ENCODE measurements at regions not wholly inside any gene's neighbourhood (a gene's known extent, or its start where the extent isn't known, plus 50 kb on each side); places are given as distances from the start of the nearest gene placed in this dataset.
"Not testable (repeated sequence)": the region's sequence is repeated elsewhere in the genome, so short reads cannot be mapped to it uniquely, and the experiment has no call there.

DNA sequence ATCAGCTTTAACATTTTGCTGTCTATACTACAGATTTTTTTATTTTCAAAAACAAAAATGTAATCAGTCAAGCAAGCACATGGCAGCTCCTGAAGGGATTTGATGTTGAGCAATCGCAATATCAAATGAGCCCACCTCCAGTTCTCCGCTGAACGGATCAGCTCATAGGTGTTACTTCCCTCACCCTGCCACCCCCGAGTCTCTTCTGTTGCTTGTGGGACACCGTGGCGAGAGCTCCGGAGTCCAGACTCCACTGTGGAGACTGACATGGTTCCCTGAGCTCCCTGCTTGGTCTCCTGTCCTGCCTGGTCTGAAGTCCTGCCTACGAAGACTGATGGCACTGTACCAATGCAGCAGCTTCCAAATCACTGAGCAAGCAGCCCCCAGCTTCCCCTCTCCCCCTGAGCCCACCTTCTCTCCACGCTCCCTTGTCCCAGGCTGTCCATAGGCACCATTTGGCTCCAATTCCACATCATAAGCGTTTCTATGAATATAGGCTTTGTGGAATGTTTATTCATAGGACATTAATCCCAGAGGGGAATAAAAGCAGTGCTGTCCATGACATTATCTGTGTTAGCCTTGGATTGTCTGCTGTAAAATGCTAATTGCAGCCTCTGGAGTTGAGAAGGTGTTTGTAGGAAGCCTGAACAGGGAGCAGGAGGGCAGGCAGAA is 162.2 kb downstream of the LY86 start:
- DNase-seq: no peak

DNA sequence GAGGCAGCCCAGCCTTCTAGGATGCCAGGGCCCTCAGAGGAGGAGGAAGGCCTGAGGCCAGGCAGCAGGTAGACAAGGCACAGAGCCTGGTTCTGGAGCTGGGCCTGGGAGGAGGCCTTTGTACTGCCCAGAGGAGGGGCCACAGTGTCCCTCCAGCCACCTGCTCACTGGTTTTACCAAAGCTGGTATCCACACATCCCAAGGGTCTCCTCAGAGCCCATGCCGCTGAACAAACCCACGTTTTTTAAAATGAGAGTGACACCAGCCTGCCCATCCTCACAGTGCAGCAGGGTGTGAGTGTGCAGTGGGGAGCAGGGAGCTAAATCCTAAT is 162.7 kb downstream of the LY86 start:
- DNase-seq: no peak

DNA sequence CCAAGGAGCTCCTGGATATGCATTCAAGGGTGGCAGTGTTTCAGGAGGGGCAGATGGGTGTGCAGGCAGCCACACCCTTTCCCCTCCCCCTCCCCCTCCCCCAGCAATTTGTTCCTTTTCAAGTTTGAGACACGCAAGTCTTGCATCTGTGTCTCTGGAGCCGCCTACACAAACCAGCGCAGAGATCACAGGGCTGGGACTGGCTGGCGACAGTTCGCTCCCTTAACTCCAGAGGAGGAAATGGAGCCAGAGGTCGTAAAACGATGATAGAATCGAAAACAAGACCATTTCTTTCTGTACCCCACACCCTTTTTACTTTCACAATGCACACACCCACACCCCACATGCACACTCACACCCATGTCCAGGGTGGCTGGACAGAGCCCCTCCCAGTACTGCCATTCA is 163.1 kb downstream of the LY86 start:
- no peak for DNase-seq

DNA sequence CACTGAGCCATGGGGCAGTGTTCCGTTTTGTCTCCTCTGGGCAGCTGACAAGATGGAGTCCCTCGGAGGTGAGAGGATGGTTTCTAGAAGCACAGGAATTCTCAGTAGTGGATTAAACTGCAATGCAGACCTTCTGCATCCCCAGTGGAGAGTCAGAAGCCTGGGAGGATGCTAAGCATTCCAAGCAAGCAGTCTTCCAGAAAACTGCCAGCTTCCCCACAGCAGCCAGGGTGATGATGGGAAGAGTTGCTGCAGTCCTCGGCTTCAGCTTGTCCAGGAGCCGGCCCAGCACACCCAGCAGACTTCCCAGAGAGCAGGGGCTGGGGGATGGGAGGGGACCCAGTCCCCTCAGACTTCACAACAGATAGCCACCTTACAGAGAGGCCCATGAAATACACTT is 163.6 kb downstream of the LY86 start:
- no peak for DNase-seq

DNA sequence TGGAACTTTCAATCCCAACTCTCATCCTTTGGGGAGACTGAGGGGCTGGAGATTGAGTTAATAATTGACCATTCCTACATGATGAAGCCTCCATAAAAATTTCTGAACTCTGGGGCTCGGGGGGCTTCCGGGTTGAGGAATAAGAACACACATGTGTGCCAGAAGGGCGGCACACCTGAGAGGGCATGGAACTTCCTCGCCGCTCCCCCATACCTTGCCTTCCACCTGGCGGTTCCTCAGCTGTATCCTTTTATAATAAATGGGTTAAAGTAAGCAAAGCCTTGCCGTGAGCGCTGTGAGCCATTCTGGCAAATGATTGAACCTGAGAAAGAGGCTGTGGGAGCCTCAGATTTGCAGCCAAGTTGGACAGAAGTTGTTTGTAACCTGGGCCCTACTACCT is 164.8 kb downstream of the LY86 start:
- no peak for DNase-seq

DNA sequence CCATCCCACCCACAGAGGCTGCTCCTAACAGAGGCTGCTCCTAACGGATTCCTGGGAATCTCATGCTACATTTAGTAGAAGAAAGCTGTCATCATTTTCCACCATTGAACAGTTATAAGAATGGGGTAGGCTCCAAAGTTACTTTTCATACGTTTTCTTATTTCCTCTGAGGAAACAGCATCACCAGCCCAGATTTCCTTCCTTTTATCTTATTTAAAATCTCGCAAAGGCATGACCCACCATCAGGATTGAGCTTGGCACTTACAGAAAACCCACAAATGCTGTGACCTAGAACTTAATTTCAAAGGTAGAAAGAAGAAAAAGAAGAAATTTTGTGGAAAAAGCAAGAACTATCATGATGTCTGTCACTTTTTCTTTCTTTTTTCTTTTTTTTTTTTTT is 168.0 kb downstream of the LY86 start:
- DNase-seq: no peak

DNA sequence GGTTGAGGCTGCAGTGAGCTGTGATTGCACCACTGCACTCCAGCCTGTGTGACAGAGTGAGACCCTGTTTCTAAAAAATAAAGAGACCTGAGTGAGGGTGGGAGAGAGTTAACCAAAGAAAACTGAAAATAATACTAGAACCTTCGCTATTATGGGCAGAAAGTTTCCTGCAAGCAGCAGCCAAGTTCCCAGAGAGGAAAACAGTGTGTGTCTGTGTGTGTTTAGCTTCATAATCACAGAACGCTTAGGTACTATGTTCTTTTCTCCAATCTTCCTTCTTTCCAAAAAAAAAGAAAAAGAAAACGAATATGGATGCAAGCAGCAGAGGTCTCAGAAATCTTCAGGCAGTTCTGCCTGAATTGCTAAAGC is 170.0 kb downstream of the LY86 start:
- no peak for DNase-seq

DNA sequence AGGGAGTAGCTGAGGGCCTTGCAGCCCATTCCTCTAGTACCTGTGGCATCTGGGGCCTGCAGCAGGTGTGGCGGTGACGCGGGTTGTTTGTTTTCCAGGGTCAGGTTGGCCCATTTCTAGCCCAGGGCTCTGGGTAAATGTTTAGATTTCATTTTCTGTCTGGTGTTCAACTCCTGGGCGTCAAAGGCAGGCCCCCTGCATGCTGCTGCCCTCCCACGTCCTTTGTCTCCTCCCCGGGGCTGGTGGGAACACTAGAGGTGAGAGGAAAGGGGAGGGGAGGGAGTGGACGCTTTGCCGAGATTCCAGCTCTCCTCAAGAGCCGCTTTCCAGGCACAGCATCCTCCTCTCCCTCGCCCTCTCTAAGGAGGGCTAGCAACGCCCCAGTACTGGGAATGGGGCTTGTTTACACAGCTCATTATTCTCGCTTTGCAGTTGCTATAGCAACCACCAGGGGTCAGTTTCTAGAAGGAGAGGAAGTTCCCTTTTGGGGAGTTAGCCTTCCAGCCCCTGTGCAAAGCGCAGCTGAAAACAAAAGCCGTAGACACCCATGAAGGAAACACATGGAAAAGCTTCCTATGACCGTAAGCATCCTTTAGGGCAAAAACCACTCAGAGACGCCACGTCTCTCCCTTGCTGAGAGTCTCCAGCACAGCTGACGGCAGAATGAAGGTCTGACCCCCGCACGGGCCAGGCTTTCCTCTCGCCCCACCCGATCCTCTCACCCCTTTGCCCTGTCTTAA is 170.6 kb downstream of the LY86 start:
- peak; percentile 6 for DNase-seq

DNA sequence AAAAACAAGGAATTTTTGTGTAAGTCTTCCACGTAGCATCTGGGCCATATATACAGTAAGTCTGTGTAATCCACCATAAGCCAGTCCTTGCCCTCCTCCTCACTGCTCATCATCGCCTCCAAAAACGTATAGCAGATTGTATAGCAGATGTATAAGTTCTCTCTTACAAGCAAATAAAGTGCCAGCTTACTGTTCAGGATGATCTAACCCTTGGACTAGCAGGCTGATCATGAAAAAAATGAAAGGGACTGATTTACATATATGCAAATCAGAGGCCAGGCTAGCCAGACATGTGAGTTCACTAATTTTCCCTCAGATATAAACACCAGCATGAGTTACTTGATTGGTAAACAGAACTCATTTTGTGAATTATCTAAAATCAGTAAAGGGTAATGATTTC is 171.5 kb downstream of the LY86 start:
- no peak for DNase-seq

DNA sequence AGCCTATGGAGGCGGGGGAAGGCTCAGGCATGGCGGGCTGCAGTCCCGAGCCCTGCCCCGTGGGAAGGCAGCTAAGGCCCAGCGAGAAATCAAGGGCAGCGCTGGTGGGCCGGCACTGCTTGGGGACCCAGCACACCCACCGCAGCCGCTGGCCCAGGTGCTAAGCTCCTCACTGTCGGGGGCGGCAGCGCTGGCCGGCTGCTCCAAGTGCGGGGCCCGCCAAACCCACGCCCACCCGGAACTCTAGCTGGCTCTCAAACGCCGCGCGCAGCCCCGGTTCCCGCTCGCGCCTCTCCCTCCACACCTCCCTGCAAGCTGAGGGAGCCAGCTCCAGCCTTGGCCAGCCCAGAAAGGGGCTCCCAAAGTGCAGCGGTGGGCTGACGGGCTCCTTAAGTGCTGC is 174.0 kb downstream of the LY86 start:
- not testable (repeated sequence) for DNase-seq

DNA sequence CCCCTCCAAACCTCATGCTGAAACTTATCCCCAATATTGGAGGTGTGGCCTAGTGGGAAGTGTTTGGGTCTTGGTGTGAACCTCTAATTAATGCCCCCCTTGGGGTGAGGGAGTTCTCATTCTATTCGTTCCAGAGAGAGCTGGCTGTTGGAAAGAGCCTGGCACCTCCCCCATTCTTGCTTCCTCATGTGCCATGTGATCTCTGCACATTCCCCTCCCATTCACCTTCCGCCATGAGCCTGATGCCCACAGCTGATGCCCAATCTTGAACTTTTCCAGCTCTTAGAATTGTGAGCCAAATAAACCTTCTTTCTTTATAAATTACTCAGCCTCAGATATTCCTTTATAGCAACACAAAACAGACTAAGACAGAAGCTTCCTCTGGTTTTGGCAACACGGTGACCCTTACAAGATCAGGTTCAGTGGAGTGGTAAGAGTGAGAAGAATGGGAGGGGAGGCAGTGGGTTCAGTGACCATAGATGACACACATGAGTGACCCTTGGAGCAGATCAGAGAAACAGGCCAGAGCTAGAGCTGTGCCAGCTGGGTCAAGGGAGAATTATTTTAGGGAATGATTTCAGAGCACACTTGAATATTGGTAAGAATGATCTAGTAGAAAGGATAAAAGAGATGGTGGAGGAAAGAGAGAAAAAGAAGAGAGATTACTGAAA is 176.4 kb downstream of the LY86 start:
- DNase-seq: no peak

DNA sequence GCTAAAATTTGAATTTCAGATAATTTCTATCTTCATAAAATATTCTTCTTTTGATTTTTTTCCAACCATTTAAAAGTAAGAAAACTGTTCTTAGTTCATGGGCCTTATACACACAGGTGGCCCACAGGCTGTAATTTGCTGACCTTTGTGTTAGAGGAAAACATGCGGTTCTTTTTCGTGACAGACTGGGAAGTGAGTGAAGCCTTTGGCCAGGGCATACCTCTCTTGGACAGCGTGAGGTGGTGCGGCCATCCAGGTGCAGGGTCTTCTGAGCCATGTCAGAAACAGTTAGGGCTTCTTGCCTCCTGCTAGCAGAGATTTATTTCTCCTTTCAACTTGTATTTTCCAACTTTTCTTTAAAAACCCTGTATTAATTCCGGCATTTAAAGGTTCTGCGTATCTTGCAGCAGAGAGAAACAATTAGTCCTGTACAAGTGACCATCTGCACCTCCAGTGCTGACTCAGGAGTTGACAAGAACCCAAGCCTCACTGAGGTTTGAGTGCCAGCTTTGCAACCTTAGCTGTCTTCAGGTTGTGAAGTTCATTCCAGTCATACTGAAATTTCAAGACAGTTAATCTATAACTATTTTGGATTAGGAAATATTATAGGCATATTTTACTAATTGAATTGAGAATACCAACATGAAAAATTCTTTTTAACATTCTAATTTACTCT is 177.8 kb downstream of the LY86 start:
- DNase-seq: no peak

DNA sequence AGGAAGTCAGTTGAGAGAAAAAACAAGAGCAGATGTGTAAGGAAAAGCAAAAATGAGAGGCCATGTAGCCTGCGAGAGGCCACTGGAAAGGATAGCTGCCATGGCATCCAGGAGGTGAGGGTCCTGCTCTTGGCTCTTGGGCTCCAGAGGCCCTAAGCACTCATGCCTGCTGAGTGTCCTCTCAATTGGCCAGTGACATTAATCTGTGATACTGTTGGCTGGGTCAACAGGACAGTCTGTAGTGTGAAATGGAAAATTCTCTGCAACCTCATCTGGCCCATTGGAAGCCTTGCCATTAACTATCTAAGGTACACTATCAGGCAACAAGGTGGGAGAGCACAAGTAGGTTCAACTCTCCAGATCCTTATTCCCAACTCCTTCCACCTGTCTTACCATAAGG is 180.9 kb downstream of the LY86 start:
- DNase-seq: no peak

DNA sequence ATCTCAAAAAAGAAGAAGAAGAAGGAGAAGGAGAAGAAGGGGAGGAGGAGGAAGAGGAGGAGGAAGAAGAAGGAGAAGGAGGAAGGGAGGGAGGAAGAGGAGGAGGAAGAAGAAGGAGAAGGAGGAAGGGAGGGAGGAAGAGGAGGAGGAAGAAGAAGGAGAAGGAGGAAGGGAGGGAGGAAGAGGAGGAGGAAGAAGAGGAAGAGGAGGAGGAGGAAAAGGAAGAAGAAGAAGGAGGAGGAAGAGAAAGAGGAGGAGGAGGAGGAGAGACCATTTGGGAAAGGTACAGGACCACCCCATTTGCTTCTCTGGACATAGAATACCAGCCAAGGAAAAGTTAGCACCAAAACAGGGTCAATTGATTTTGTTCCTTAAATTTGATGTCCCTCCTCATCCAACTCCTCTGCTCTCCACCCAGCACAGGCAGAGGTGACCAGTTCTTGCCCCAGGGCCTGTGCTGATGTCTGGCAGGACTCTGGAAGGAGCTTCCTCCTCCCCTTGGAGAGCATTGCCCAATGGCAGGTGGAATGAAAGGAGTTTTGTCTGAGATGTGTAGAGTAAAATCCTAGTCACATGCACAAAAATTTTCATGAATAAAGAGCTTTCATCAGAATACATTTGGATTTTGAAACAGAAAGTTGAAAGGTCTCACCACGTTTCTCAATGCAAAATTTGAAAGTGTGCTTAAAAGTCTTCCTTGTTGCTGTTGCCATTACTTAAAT is 182.9 kb downstream of the LY86 start:
- no peak for DNase-seq

DNA sequence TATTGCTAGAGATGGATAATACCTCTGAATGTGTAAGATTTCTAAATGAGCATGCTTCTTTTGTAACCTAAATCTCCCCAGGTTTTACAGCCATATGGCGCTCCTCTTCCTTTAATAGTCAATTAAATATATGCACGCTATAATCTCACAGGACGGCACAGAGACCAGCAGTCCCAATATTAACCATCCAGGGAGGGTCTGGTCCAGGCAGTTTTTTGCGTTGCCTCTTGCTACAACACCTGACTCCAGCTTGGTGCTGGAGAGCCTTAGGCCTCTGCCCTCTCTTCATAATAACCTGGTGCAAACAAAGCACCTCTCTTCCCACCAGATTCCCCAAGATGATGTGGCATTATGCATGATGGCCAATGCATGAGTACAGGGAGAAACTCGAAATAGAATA is 183.4 kb downstream of the LY86 start:
- no peak for DNase-seq

DNA sequence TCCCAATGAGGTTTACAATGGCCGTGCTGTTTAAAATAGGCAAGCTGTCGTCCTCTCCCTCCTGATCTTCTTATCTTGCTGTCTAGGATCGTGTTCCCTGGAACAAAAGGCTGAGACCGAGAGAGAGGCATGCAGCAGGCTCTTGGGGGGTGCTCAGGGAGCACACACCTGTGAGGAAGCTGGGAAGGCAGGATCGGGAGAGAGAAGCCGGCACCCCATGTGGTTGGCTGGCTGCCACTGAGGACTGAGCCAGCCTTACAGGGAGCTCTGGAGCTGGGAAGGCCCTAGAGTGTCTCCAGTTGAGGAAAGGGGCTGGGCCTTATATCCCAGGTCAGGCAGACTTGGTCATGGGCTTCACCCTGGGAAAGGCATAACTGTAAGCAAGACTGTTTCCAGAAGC is 184.2 kb downstream of the LY86 start:
- DNase-seq: no peak

DNA sequence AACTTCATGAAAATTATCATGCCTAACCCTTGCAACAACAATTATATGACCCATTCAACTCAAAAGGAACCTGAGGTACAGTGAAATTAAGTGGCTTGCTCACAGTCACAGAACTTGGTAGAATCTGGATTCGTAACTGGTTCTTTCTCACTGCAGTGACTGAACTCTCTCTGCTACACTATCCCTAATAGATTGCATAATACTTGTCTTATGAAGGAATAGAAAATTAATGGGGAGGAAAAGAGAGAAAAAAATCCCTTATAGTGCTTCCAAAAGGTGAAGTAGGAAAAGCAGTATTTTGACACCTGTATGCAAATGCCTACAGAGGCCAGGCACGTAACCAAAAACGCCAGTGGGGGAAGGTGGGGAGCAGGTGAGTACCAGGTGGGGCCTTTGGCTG is 186.6 kb downstream of the LY86 start:
- no peak for DNase-seq

DNA sequence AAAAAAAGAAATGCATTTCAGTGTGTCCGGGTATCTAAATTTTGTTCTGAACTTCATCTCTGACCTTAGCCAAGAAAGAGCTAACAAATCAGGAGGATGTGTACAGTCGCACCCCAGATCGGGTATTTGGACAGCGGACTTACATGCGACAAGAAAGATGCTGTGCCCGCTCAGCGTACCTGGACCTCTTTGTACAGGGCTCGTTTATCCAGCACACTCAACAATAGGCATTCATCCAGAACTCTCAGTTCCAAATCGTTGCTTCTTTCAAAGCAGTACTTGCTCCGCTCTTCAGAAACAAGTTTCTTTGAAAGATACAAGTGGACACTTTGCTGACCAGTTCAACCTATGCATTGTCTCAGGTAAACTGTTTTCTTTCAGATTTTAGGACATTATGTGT is 191.7 kb downstream of the LY86 start:
- no peak for DNase-seq

DNA sequence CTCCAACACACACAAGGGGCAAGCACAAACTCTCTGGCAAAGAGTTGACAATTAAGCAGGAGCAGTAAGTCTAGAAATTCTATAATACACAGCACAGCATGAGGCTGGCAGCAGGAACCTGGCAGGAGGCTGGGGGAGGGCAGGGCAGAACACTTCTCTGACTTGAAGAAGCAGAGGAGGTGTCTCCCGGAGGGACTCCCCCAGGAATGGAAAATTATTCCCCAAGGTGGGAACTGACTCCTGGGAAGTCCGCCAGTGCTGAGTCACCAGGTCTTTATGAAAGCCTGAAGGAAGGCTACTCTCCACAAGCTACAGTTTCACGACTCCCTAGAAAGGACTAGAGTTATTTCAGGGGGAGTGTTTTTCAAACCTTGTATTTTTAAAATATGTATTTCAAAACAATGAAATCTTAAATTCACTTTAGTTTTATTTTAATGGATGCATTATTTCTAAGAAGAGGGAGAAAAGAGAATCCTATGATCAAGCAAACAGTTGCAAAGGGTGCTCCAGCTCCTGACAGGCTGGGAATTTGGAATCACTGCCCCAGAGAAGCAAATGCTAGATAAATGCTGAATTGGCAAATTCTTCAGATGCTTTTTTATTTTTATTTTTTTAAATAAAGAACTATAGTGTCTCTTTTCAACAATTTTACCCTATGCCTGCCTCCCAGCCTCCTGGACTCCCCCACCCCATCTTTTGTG is 192.8 kb downstream of the LY86 start:
- no peak for DNase-seq

DNA sequence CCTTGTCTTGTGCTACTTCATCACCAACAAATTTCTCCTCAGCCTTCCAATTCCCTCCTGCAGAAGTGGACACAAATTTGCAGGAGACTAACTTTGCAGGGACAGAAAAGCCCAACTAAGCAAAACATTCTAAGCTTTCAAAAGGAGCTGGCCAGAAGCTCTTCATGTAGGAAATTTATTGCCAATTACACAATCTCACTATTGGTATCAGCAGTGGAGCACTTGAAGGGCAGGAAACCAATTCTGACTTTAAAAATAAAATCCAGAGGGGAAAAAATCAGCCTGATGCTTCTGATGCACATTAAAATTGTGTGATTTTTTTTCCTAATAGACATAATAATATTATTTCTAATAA is 193.3 kb downstream of the LY86 start:
- no peak for DNase-seq

DNA sequence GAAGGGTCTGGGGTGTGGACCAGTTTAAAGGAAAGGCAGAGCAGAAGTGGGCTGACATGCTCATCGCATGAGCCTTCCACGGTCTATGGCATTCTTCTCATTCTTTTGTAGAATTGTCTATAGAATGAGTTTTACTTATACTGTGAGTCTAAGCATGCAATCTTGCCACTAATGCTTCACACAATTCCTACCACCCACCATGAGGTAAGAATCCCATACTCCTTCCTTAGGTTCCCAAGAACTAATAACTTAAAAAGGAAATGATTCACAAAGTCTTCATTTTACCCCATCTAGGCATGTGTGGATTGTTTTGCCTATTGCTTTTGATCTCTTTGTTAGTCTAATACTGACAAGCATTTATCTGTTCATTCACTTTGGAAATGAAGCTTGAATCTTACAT is 195.2 kb downstream of the LY86 start:
- no peak for DNase-seq

DNA sequence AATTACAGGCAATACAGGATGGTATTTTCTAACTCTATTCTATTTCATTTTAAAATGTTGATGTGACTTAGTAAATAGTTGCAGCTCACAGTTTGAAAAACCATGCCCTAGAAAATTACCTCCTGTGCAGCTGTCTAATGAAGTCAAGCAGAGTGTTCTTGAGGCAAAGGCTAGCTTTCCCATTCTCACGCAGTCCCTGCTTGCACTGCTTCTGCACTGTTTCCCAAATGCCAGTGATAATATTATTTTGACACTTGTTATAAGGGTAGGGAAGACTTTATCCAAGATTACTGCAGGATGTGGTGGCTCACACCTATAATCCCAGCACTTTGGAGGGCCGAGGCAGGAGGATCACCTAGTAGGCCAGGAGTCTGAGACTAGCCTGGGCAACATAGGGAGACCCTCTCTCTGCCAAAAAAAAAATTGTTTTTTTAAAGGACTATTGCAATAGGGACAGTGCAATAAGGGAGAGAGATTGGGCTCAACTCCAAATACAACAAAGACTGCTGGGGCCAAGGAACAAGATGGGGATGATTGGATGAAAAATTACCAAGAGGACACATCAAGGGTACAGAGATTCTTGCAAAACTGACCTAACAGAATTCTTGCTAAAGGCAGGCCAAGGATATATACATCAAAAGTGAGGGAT is 196.1 kb downstream of the LY86 start:
- DNase-seq: no peak
